T-cell (primary cell): ENCODE measurements at regions not wholly inside any gene's neighbourhood (a gene's known extent, or its start where the extent isn't known, plus 50 kb on each side); places are given as distances from the start of the nearest gene placed in this dataset.

Experiments used
- ATAC-seq, 4 experiments: fragments of 200-7000 bp in 3 of 4; fragments of 150-1000 bp in 1 of 4; cut with Tn5 transposase; replicated peaks in 1 of 4; 1 replicate in 3 of 4; 2 replicates in 1 of 4; pipeline ENCODE4 v1.10.0; 2021; ENCODE audit warnings: moderate library complexity in 3 of 4, mild to moderate bottlenecking in 2 of 4, moderate number of reproducible peaks in 1 of 4
- CTCF ChIA-PET, 2 donors: fragments of 300-600 bp; sonication (Branson Sonifier 250); formaldehyde crosslinking; loops; one replicate each; lab custom pipeline; 2022; ENCODE audit warnings: antibody characterized with exemption in 2 of 2; lab: Charles Lee
- POLR2A ChIA-PET, 2 donors: fragments of 300-600 bp; sonication (Branson Sonifier 250); formaldehyde crosslinking; loops; one replicate each; lab custom pipeline; 2022; ENCODE audit warnings: antibody characterized with exemption in 2 of 2; lab: Charles Lee
- DNase-seq, 35 experiments: peaks; one replicate each; pipeline versions ENCODE4 v3.0.0 to v3.0.0-alpha.2; 2013 to 2023
- H3K27ac ChIP-seq: one replicate; pipeline ENCODE4 v1.5.1; 2013; ENCODE audit warnings: low read length
- H3K27me3 ChIP-seq, 2 experiments: replicated peaks in 1 of 2; 1 replicate in 1 of 2; 2 replicates in 1 of 2; pipeline versions ENCODE4 v1.6.1 to v1.7.0; 2013; ENCODE audit warnings: low read length in 1 of 2, mixed read lengths in 1 of 2; ENCODE audit not compliant: control insufficient read depth in 2 of 2, insufficient read depth in 2 of 2; ENCODE audit errors: extremely low read depth in 1 of 2
- H3K36me3 ChIP-seq, 2 donors: 1 replicate in 1 of 2; 2 replicates in 1 of 2; pipeline versions ENCODE4 v1.6.1 to v1.7.0; 2013; ENCODE audit warnings: low read length in 1 of 2; ENCODE audit not compliant: control insufficient read depth in 2 of 2, insufficient read depth in 1 of 2; ENCODE audit errors: extremely low read depth in 1 of 2
- H3K4me1 ChIP-seq, 2 experiments: 1 replicate in 1 of 2; 2 replicates in 1 of 2; pipeline versions ENCODE4 v1.6.1 to v1.7.0; 2013; ENCODE audit warnings: low read length in 2 of 2, mixed read lengths in 1 of 2; ENCODE audit not compliant: insufficient read depth in 2 of 2, control insufficient read depth in 1 of 2; ENCODE audit errors: extremely low read depth in 1 of 2
- H3K4me3 ChIP-seq, 2 donors: 1 replicate in 1 of 2; 2 replicates in 1 of 2; pipeline versions ENCODE4 v1.5.1 to v1.7.0; 2013; ENCODE audit warnings: mild to moderate bottlenecking in 2 of 2, low read length in 1 of 2, moderate library complexity in 1 of 2; ENCODE audit not compliant: control insufficient read depth in 1 of 2; ENCODE audit errors: extremely low read depth in 1 of 2
- H3K9me3 ChIP-seq: 2 replicates; pipeline ENCODE4 v1.7.0; 2013
- H3K27ac Mint-ChIP-seq, 2 donors: one replicate each; pipeline ENCODE4 v1.8.0; 2020 to 2021; ENCODE audit warnings: mild to moderate bottlenecking in 2 of 2, mixed read lengths in 2 of 2
- H3K27me3 Mint-ChIP-seq, 2 donors: one replicate each; pipeline ENCODE4 v1.8.0; 2021 to 2022; ENCODE audit warnings: mixed read lengths in 2 of 2
- H3K36me3 Mint-ChIP-seq: one replicate; pipeline ENCODE4 v1.8.0; 2021; ENCODE audit warnings: mixed read lengths
- H3K4me1 Mint-ChIP-seq, 3 donors: one replicate each; pipeline ENCODE4 v1.8.0; 2020 to 2022; ENCODE audit warnings: mixed read lengths in 3 of 3, mild to moderate bottlenecking in 1 of 3
- H3K4me3 Mint-ChIP-seq, 3 donors: one replicate each; pipeline ENCODE4 v1.8.0; 2020 to 2022; ENCODE audit warnings: mild to moderate bottlenecking in 3 of 3, mixed read lengths in 3 of 3, moderate library complexity in 3 of 3
- H3K9me3 Mint-ChIP-seq, 3 donors: one replicate each; pipeline ENCODE4 v1.8.0; 2020 to 2022; ENCODE audit warnings: mixed read lengths in 3 of 3
- WGBS: methylation state at CpG from one replicate; pipeline ENCODE4 v1.1.5; 2013; ENCODE audit warnings: missing lambda C conversion rate; ENCODE audit not compliant: insufficient coverage; 5-methylcytosine and 5-hydroxymethylcytosine counted together

DNA sequence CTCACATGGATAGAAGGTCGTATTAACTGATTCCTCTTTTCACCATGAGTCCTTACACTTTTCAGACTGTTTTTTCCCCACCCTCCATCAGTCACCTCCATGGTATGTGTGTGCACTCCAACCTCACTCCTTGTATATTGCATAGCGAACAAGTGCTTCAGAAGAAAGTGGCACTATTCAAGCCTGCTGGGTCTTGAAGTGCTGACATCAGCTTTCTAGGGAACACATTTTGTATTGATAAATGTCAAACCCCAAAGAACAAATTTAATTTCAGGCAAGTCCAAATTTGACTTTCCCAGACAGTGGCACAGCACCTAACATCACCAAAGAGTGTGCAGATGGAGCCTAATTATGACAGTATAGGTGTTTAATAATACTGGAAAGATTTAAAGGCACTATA is 617.4 kb upstream of the STXBP6 start:
- no peak overlapping the region for H3K27ac ChIP-seq
- Mint-ChIP-seq H3K27me3 (no peaks in the 10 kb centered on the region), H3K36me3 (no peaks in the 10 kb centered on the region), H3K4me3 (no peak overlapping the region), H3K9me3 (peaks cover 0 to 11% (median 7%) of the 10 kb centered on the region in 3 donors), H3K4me1 (no peaks in the 10 kb centered on the region), H3K27ac (no peak overlapping the region)
- DNase-seq (no peak), ATAC-seq (no peak)
- H3K4me1 ChIP-seq = no peaks in the 10 kb centered on the region
- no peaks in the 10 kb centered on the region for H3K9me3 ChIP-seq
- no peak overlapping the region for H3K4me3 ChIP-seq
- no peaks in the 10 kb centered on the region for H3K27me3 ChIP-seq
- POLR2A ChIA-PET = no interaction called here
- CTCF ChIA-PET = no interaction called here
- no peaks in the 10 kb centered on the region for H3K36me3 ChIP-seq
- no CpG with 5 or more reads among the region's 2 CpGs for WGBS

DNA sequence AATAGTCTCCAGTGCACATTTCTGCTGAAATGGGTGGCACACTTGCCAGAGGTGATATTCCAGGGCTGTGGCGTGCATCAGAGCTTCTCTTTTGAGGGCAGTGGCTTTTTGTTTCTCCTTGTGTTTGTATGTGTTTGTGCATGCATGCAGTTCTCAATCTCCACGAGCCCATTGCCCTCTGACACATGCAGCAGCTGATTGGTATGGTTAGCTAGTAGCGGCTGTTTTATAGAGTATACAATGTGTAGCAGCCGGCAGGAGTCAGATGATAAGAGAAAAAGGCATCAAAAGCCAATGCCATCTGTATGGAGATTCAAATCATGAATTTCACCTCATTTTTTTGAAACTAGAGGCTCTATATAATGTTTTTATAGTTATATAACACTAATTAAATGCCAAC is 616.9 kb upstream of the STXBP6 start:
- no peaks in the 10 kb centered on the region for H3K27me3 Mint-ChIP-seq
- H3K4me1 ChIP-seq = no peaks in the 10 kb centered on the region
- ChIA-PET CTCF (no interaction called here), POLR2A (no interaction called here)
- no peak overlapping the region for H3K4me3 Mint-ChIP-seq
- H3K36me3 ChIP-seq = no peaks in the 10 kb centered on the region
- H3K27ac Mint-ChIP-seq = no peak overlapping the region
- ATAC-seq = no peak
- no peaks in the 10 kb centered on the region for H3K36me3 Mint-ChIP-seq
- no peaks in the 10 kb centered on the region for H3K4me1 Mint-ChIP-seq
- H3K9me3 ChIP-seq = no peaks in the 10 kb centered on the region
- no peak for DNase-seq
- peaks cover 0 to 11% (median 7%) of the 10 kb centered on the region in 3 donors for H3K9me3 Mint-ChIP-seq
- H3K27me3 ChIP-seq = no peaks in the 10 kb centered on the region
- H3K4me3 ChIP-seq = no peak overlapping the region
- WGBS = 94% methylated on average over 2 of the region's 4 CpGs
- H3K27ac ChIP-seq = no peak overlapping the region

DNA sequence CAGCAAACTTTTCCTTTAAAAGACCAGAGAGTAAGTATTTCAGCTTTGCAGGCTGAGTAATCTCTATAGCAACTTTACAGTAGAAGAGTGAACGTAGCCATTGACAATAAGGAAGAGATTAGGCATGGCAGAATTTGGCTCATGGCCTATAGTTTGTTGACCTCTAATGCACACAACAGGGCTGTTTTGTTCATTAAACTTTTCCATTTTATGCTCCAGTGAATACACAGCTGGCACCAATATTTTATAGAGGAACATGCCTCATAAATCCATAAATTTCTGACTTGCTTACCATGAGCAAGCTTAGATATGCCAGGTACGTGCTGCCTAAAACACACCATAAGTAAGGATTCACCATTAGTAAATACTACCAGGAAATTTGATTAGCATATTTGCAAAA is 609.0 kb upstream of the STXBP6 start:
- H3K4me3 Mint-ChIP-seq = no peak overlapping the region
- no peaks in the 10 kb centered on the region for H3K27me3 Mint-ChIP-seq
- no peak overlapping the region for H3K27ac Mint-ChIP-seq
- Histone ChIP-seq H3K27me3 (no peaks in the 10 kb centered on the region), H3K9me3 (no peaks in the 10 kb centered on the region), H3K36me3 (no peaks in the 10 kb centered on the region), H3K4me3 (no peak overlapping the region), H3K4me1 (no peaks in the 10 kb centered on the region), H3K27ac (no peak overlapping the region)
- H3K36me3 Mint-ChIP-seq = no peaks in the 10 kb centered on the region
- 75% methylated on average over 1 of the region's 2 CpGs for WGBS
- ChIA-PET POLR2A (no interaction called here), CTCF (no interaction called here)
- H3K9me3 Mint-ChIP-seq = peaks cover 7 to 14% (median 7%) of the 10 kb centered on the region in 3 donors
- DNase-seq (no peak), ATAC-seq (no peak)
- H3K4me1 Mint-ChIP-seq = no peaks in the 10 kb centered on the region

DNA sequence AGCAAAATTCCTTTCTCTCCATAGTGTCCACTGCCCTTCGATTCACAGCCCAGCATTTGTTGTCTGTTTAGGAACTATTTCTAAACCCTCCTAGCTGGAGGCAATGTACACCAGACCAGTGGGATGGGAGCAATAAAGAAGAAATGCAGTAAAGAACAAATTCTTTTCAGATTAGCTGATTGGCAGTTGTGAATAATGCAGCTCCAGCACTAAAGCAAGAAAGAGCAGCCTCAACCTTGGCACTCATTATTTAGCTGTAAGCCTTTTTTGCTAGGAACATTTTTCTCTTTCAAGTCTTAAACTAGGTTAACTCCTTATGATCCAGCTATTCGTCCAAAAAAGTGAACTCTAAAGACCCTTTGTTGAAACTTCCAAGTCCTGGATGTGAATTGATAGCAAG is 580.5 kb upstream of the STXBP6 start:
- H3K4me1 ChIP-seq = no peaks in the 10 kb centered on the region
- POLR2A ChIA-PET = interaction anchor here in 1 of 2 donors (0.7 kb wide), 1 partner anchor 13 kb away, joined by 3 read pairs; no protein-coding TSS in a partner anchor
- no peak overlapping the region for H3K4me3 Mint-ChIP-seq
- H3K27ac ChIP-seq = no peak overlapping the region
- no peaks in the 10 kb centered on the region for H3K27me3 Mint-ChIP-seq
- no peaks in the 10 kb centered on the region for H3K36me3 ChIP-seq
- CTCF ChIA-PET = no interaction called here
- no peak for DNase-seq
- no peak overlapping the region for H3K27ac Mint-ChIP-seq
- no peaks in the 10 kb centered on the region for H3K27me3 ChIP-seq
- H3K4me3 ChIP-seq = no peak overlapping the region
- 29% methylated on average over 1 of the region's 2 CpGs for WGBS
- no peaks in the 10 kb centered on the region for H3K36me3 Mint-ChIP-seq
- H3K9me3 Mint-ChIP-seq = peaks cover 3 to 8% (median 4%) of the 10 kb centered on the region in 3 donors
- no peak for ATAC-seq
- H3K9me3 ChIP-seq = no peaks in the 10 kb centered on the region
- H3K4me1 Mint-ChIP-seq = no peaks in the 10 kb centered on the region

DNA sequence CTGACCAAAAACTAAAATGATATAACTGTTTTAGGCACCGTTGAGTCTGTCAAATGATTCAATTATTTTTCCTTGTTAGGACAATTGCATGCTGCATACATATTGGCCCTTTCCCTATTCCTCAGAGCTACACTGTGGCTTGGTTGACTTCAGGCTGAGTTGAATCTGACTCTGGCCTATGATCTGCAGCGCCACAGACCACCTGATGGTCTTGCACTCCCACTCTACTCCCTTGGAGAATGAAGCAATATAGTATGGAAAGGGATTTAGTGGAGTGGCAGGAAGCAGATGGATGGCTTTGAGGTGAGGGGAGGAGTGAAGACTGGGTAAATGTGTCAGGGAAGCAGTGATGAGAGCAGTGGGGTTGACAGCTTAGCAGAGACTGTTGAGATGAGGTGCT is 579.0 kb upstream of the STXBP6 start:
- WGBS = no CpG with 5 or more reads among the region's 2 CpGs
- no peak for DNase-seq
- Mint-ChIP-seq H3K36me3 (no peaks in the 10 kb centered on the region), H3K4me3 (no peak overlapping the region), H3K27me3 (no peaks in the 10 kb centered on the region), H3K9me3 (peaks cover 7 to 10% (median 8%) of the 10 kb centered on the region in 3 donors), H3K4me1 (no peaks in the 10 kb centered on the region), H3K27ac (no peak overlapping the region)
- CTCF ChIA-PET = no interaction called here
- H3K27me3 ChIP-seq = no peaks in the 10 kb centered on the region
- H3K4me3 ChIP-seq = no peak overlapping the region
- H3K27ac ChIP-seq = no peak overlapping the region
- POLR2A ChIA-PET = no interaction called here
- no peaks in the 10 kb centered on the region for H3K36me3 ChIP-seq
- ATAC-seq = no peak
- H3K9me3 ChIP-seq = no peaks in the 10 kb centered on the region
- H3K4me1 ChIP-seq = no peaks in the 10 kb centered on the region

DNA sequence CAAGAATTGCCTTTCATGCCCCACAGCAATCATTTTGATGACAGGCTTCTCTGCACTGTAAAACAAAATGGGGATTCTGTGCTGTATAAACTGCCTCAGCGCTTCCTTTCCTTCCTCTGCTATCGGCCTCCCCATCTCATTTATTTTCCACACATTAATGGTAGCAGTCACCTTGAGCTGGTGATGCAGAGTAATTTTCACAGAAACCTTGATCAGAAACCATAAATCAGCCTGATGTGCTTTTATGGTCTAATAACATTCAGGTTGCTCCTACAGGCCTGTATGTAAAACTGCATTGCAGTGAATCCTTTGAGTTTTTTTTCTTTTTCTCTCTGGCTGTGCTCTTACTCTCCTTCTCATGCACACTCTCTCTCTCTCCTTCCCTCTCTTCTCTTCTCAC is 578.4 kb upstream of the STXBP6 start:
- CTCF ChIA-PET = no interaction called here
- no peaks in the 10 kb centered on the region for H3K4me1 Mint-ChIP-seq
- 100% methylated on average over 1 of the region's 2 CpGs for WGBS
- ATAC-seq = no peak
- Histone ChIP-seq H3K4me3 (no peak overlapping the region), H3K27ac (no peak overlapping the region), H3K9me3 (no peaks in the 10 kb centered on the region), H3K36me3 (no peaks in the 10 kb centered on the region), H3K27me3 (no peaks in the 10 kb centered on the region), H3K4me1 (no peaks in the 10 kb centered on the region)
- H3K36me3 Mint-ChIP-seq = no peaks in the 10 kb centered on the region
- no peak for DNase-seq
- no peak overlapping the region for H3K4me3 Mint-ChIP-seq
- H3K9me3 Mint-ChIP-seq = peaks cover 8 to 11% (median 10%) of the 10 kb centered on the region in 3 donors
- no peaks in the 10 kb centered on the region for H3K27me3 Mint-ChIP-seq
- POLR2A ChIA-PET = no interaction called here
- H3K27ac Mint-ChIP-seq = no peak overlapping the region

DNA sequence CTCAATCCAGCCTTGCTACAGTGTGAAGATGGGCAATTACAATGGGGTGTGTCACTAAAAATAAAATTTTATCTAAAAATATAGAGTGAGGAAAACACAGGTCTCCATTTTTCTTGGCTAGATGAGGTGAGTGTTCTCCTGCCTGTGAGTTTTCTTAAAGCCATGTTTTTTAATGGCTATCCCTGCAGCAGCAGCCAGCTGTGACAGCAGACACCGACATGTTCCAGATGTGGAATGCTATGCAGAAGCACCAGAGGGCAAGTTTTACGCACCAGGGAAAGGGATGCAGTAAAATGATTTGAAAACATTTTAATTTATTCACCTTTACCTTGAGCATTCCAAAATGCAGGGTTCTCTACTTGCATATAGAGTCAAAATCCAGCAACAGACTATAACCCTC is 577.0 kb upstream of the STXBP6 start:
- peaks cover 8 to 16% (median 11%) of the 10 kb centered on the region in 3 donors for H3K9me3 Mint-ChIP-seq

More for the DNA sequence above, 577.0 kb upstream of the STXBP6 start:
- Mint-ChIP-seq H3K27me3 (no peaks in the 10 kb centered on the region), H3K27ac (no peak overlapping the region), H3K4me3 (no peak overlapping the region), H3K4me1 (no peaks in the 10 kb centered on the region), H3K36me3 (no peaks in the 10 kb centered on the region)
- H3K4me1 ChIP-seq = no peaks in the 10 kb centered on the region
- WGBS = 100% methylated on average over 1 of the region's 2 CpGs
- no peaks in the 10 kb centered on the region for H3K9me3 ChIP-seq
- H3K36me3 ChIP-seq = no peaks in the 10 kb centered on the region
- ChIA-PET POLR2A (no interaction called here), CTCF (no interaction called here)
- no peaks in the 10 kb centered on the region for H3K27me3 ChIP-seq
- ATAC-seq (no peak), DNase-seq (no peak)
- H3K27ac ChIP-seq = no peak overlapping the region
- H3K4me3 ChIP-seq = no peak overlapping the region
